ENCODE measurements at regions not wholly inside any gene's neighbourhood (a gene's known extent, or its start where the extent isn't known, plus 50 kb on each side); places are given as distances from the start of the nearest gene placed in this dataset.

- H2BK15ac ChIP-seq (ENCODE audit: low read depth, low read length) = no peak overlapping the region
- peaks cover 6% of the 10 kb centered on the region; the same call in 1 of the 2 replicates for H3K4me1 ChIP-seq (ENCODE audit: insufficient read depth, low read length)
- H3K4me3 Mint-ChIP-seq = no peak overlapping the region
- H2BK20ac ChIP-seq (ENCODE audit: low read depth, low read length, poor library complexity, severe bottlenecking) = no peak overlapping the region
- no peaks in the 10 kb centered on the region for H3K9me3 Mint-ChIP-seq
- no peak overlapping the region for H3K18ac ChIP-seq (ENCODE audit: insufficient read length, low read depth, low read length)
- H4K20me1 ChIP-seq (ENCODE audit: control insufficient read depth, insufficient read depth, insufficient read length) = no peaks in the 10 kb centered on the region
- no peak overlapping the region for H2BK5ac ChIP-seq (ENCODE audit: insufficient read length, low read length)
- H2BK120ac ChIP-seq (ENCODE audit: low read depth, low read length, poor library complexity, severe bottlenecking) = no peak overlapping the region
- no peaks in the 10 kb centered on the region for H3K27me3 Mint-ChIP-seq (ENCODE audit: low read depth)
- H3K23me2 ChIP-seq (ENCODE audit: insufficient read length, low read depth, low read length, poor library complexity, severe bottlenecking) = no peaks in the 10 kb centered on the region
- no peak for TF ChIP-seq CTCF (conservative IDR thresholded peaks at IDR 0.05)
- no peak for DNase-seq
- H2AK5ac ChIP-seq (ENCODE audit: insufficient read length, low read length) = no peak overlapping the region
- 0 out of 7 replicates have a peak overlapping the region, but pooled peaks of 1 of the 3 experiments have one; percentile 35 for H3K27ac Mint-ChIP-seq
- H3K36me3 Mint-ChIP-seq (ENCODE audit: insufficient read depth in 1 of 3, low read depth in 3 of 3) = no peaks in the 10 kb centered on the region
- H3K4me2 ChIP-seq (ENCODE audit: insufficient read depth, insufficient read length, low read length) = no peak overlapping the region
- no peaks in the 10 kb centered on the region for H3K9me3 ChIP-seq (ENCODE audit: control insufficient read depth, low read depth, low read length)
- H3K27me3 ChIP-seq (ENCODE audit: insufficient read depth, low read length) = no peaks in the 10 kb centered on the region
- no peak overlapping the region for H4K91ac ChIP-seq (ENCODE audit: insufficient read length, low read depth, low read length)
- no peak overlapping the region for H3T11ph ChIP-seq (ENCODE audit: low read length)
- H3K79me2 ChIP-seq (ENCODE audit: insufficient read depth, low read length) = no peaks in the 10 kb centered on the region
- WGBS (ENCODE audit: extremely low coverage, insufficient read length, low lambda C conversion rate) = no CpG with 5 or more reads among the region's 7 CpGs
- no peak overlapping the region for H2BK12ac ChIP-seq (ENCODE audit: insufficient read length, low read depth, low read length)
- no peak overlapping the region for H3K9ac ChIP-seq (ENCODE audit: extremely low read depth, insufficient read length, low read length)
- H3K4me1 Mint-ChIP-seq = peaks cover 15 to 18% of the 10 kb centered on the region in 2 experiments
- no peak overlapping the region for H4K8ac ChIP-seq (replicated peaks; ENCODE audit: insufficient read length, low read depth, low read length)
- H3K23ac ChIP-seq (ENCODE audit: insufficient read length, low read depth, low read length) = no peak overlapping the region
- H3K56ac ChIP-seq (ENCODE audit: insufficient read length, low read depth, low read length) = no peak overlapping the region
- H3K79me1 ChIP-seq (ENCODE audit: insufficient read depth, low read depth, low read length, poor library complexity, severe bottlenecking) = no peaks in the 10 kb centered on the region
- H4K5ac ChIP-seq (ENCODE audit: insufficient read length, low read depth, low read length) = no peak overlapping the region
- H3K14ac ChIP-seq (ENCODE audit: insufficient read depth, low read length) = no peak overlapping the region
- H3K27ac ChIP-seq (ENCODE audit: insufficient read length, low read depth, low read length) = no peak overlapping the region
- no peak overlapping the region for H3K4ac ChIP-seq (ENCODE audit: low read depth, low read length)
- H2AFZ ChIP-seq (ENCODE audit: low read length) = no peak overlapping the region
Observed at GRCh38 chr5:27701931-27702903, 663.8 kb upstream of the CDH9 start.

Data from H9 (cell line).